DOHH2 (cell line): ENCODE measurements at regions not wholly inside any gene's neighbourhood (a gene's known extent, or its start where the extent isn't known, plus 50 kb on each side); places are given as distances from the start of the nearest gene placed in this dataset.

ENCODE experiments used
- H3F3A ChIP-seq: fragments of 200-600 bp; sonication (generic), shearing (Covaris generic); 2 replicates; pipeline ENCODE4 v1.6.0; 2016; ENCODE audit warnings: antibody characterized with exemption, mild to moderate bottlenecking; ENCODE audit not compliant: control insufficient read depth, insufficient read depth
- H3K27ac ChIP-seq: fragments of 200-600 bp; sonication (generic); 2 replicates; pipeline ENCODE4 v1.5.1; 2014; ENCODE audit warnings: low read depth, mild to moderate bottlenecking, low read length, moderate library complexity
- H3K27me3 ChIP-seq: fragments of 200-600 bp; sonication (generic); 2 replicates; pipeline ENCODE4 v1.6.1; 2014; ENCODE audit warnings: mild to moderate bottlenecking, low read length, mixed read lengths; ENCODE audit not compliant: control insufficient read depth
- H3K36me3 ChIP-seq: fragments of 200-600 bp; sonication (generic); 2 replicates; pipeline ENCODE4 v1.6.1; 2014; ENCODE audit warnings: mild to moderate bottlenecking, low read length, moderate library complexity, mixed read lengths; ENCODE audit not compliant: control insufficient read depth
- H3K4me1 ChIP-seq: fragments of 200-600 bp; sonication (generic); 2 replicates; pipeline ENCODE4 v1.6.1; 2014; ENCODE audit warnings: mild to moderate bottlenecking, low read length, mixed read lengths; ENCODE audit not compliant: control insufficient read depth
- H3K4me2 ChIP-seq: fragments of 200-600 bp; sonication (generic); 2 replicates; pipeline ENCODE4 v1.6.0; 2014; ENCODE audit warnings: mild to moderate bottlenecking, low read length, moderate library complexity
- H3K4me3 ChIP-seq: fragments of 200-600 bp; sonication (generic); 2 replicates; pipeline ENCODE4 v1.5.1; 2014; ENCODE audit warnings: mild to moderate bottlenecking, low read length, mixed read lengths
- H3K79me2 ChIP-seq: fragments of 200-600 bp; sonication (generic); 2 replicates; pipeline ENCODE4 v1.6.1; 2014; ENCODE audit warnings: mild to moderate bottlenecking, low read length, mixed read lengths; ENCODE audit not compliant: control insufficient read depth
- H3K9me2 ChIP-seq: fragments of 200-600 bp; sonication (generic); replicated peaks from 2 replicates; pipeline ENCODE4 v1.6.1; 2014; ENCODE audit warnings: mild to moderate bottlenecking, low read length, mixed read lengths; ENCODE audit not compliant: control insufficient read depth
- H3K9me3 ChIP-seq: fragments of 200-600 bp; sonication (generic); 2 replicates; pipeline ENCODE4 v1.6.1; 2014; ENCODE audit warnings: antibody characterized with exemption, low read length, mixed read lengths; ENCODE audit not compliant: control insufficient read depth, insufficient read depth
- H4K20me1 ChIP-seq: fragments of 200-600 bp; sonication (generic); 2 replicates; pipeline ENCODE4 v1.6.0; 2014; ENCODE audit warnings: low read depth, mild to moderate bottlenecking, antibody characterized with exemption, low read length, moderate library complexity; ENCODE audit not compliant: control insufficient read depth, insufficient read depth
- CTCF ChIP-seq: fragments of 200-600 bp; sonication (generic); IDR thresholded peaks from one replicate; pipeline ENCODE4 v1.5.1; 2014; ENCODE audit warnings: antibody characterized with exemption, mild to moderate bottlenecking, low read depth, low read length; ENCODE audit not compliant: poor library complexity, severe bottlenecking
- EZH2phosphoT487 ChIP-seq: fragments of 200-600 bp; sonication (generic); IDR thresholded peaks from 2 replicates; pipeline ENCODE4 v1.6.1; 2017; ENCODE audit warnings: borderline replicate concordance, mild to moderate bottlenecking, antibody characterized with exemption, low read length, moderate library complexity, mixed read lengths

- Histone ChIP-seq H3K9me3 (no peaks in the 10 kb centered on the region), H3K4me2 (no peak overlapping the region), H3F3A (no peaks in the 10 kb centered on the region), H3K9me2 (no peaks in the 10 kb centered on the region), H3K79me2 (no peaks in the 10 kb centered on the region), H3K27me3 (no peaks in the 10 kb centered on the region), H3K4me3 (no peak overlapping the region), H3K27ac (no peak overlapping the region), H4K20me1 (no peaks in the 10 kb centered on the region), H3K36me3 (no peaks in the 10 kb centered on the region), H3K4me1 (no peaks in the 10 kb centered on the region)
- TF ChIP-seq EZH2phosphoT487 (no peak), CTCF (no peak)
These were observed 73.6 kb downstream of the CYLC2 start for GRCh38 chr9:103068753-103069152.

GRCh38 chr9:103078581-103078980 lies 83.4 kb downstream of the CYLC2 start:
- no peak overlapping the region for H3K27ac ChIP-seq
- H3K9me3 ChIP-seq, result no peaks in the 10 kb centered on the region
- no peaks in the 10 kb centered on the region for H3K79me2 ChIP-seq
- no peak overlapping the region for H3K4me2 ChIP-seq
- no peaks in the 10 kb centered on the region for H3K36me3 ChIP-seq
- no peaks in the 10 kb centered on the region for H3F3A ChIP-seq
- H4K20me1 ChIP-seq, result no peaks in the 10 kb centered on the region
- no peak for TF ChIP-seq EZH2phosphoT487
- no peak for TF ChIP-seq CTCF
- no peaks in the 10 kb centered on the region for H3K4me1 ChIP-seq
- H3K4me3 ChIP-seq, result no peak overlapping the region
- no peaks in the 10 kb centered on the region for H3K27me3 ChIP-seq
- no peaks in the 10 kb centered on the region for H3K9me2 ChIP-seq

GRCh38 chr9:103082494-103082893 lies 87.4 kb downstream of the CYLC2 start:
- TF ChIP-seq CTCF (no peak), EZH2phosphoT487 (no peak)
- no peaks in the 10 kb centered on the region for H3K27me3 ChIP-seq
- H4K20me1 ChIP-seq, result no peaks in the 10 kb centered on the region
- H3F3A ChIP-seq, result no peaks in the 10 kb centered on the region
- no peak overlapping the region for H3K27ac ChIP-seq
- H3K4me3 ChIP-seq, result no peak overlapping the region
- no peaks in the 10 kb centered on the region for H3K9me3 ChIP-seq
- no peaks in the 10 kb centered on the region for H3K79me2 ChIP-seq
- no peaks in the 10 kb centered on the region for H3K4me1 ChIP-seq
- H3K4me2 ChIP-seq, result no peak overlapping the region
- no peaks in the 10 kb centered on the region for H3K9me2 ChIP-seq
- no peaks in the 10 kb centered on the region for H3K36me3 ChIP-seq

- Histone ChIP-seq H4K20me1 (no peaks in the 10 kb centered on the region), H3K36me3 (no peaks in the 10 kb centered on the region), H3K9me3 (no peaks in the 10 kb centered on the region), H3K4me2 (no peak overlapping the region), H3K27me3 (no peaks in the 10 kb centered on the region), H3K27ac (no peak overlapping the region), H3K4me1 (no peaks in the 10 kb centered on the region), H3K9me2 (no peaks in the 10 kb centered on the region), H3K4me3 (no peak overlapping the region), H3K79me2 (no peaks in the 10 kb centered on the region), H3F3A (no peaks in the 10 kb centered on the region)
- TF ChIP-seq CTCF (no peak), EZH2phosphoT487 (no peak)
These were observed 94.2 kb downstream of the CYLC2 start for GRCh38 chr9:103089357-103089756.
